ENCODE measurements at regions not wholly inside any gene's neighbourhood (a gene's known extent, or its start where the extent isn't known, plus 50 kb on each side); places are given as distances from the start of the nearest gene placed in this dataset.

DNA sequence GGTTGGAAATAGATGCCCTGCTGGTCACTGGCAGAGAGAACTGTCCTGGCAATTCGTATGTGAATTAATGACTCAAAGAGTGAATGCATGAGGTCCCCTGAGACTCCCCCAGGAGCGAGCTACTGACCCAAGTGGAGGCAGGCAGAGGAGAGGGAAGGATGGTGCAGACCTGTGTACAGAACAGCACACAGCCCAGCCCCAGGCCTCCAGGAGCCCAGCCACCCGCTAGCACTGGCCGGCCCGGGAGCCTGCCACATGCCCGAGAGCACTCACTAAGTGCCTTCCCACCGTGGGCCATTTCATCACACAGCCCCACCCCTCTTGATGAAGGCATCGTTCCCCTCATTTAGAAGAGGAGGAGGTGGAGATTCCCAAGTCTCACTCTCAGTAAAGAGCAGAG, 62.0 kb upstream of the IGSF21 start:
- TF ChIP-seq GATA2 (IDR thresholded peaks at IDR 0.05; ENCODE audit: low read depth, low read length), result no peak
- TF ChIP-seq GATA3 (IDR thresholded peaks at IDR 0.05; ENCODE audit: low read depth, low read length), result no peak

DNA sequence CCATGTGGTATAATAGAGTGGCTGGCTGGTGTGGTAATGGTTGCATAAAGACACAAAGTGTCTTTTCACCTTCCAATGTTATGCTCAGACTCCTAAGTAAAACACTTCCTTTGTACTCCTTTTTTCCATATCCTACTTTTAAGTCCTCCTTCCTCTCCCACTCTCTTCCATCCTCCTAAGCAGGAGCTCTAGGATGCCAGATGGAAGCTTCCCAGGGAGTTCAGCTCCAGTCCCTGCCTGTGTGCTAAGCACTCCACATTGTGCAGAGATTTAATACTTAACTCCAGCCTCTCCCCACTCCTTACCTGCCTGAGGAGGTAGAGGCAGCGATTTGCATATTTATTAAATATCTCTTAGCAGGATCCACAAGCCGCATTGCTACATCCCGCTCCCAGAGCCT, 60.5 kb upstream of the IGSF21 start:
- TF ChIP-seq GATA3 (IDR thresholded peaks at IDR 0.05; ENCODE audit: low read depth, low read length) (no peak), GATA2 (IDR thresholded peaks at IDR 0.05; ENCODE audit: low read depth, low read length) (no peak)

GRCh38 chr1:18049228-18049627, 58.4 kb upstream of the IGSF21 start:
- TF ChIP-seq GATA3 (IDR thresholded peaks at IDR 0.05; ENCODE audit: low read depth, low read length) (no peak), GATA2 (IDR thresholded peaks at IDR 0.05; ENCODE audit: low read depth, low read length) (no peak)

DNA sequence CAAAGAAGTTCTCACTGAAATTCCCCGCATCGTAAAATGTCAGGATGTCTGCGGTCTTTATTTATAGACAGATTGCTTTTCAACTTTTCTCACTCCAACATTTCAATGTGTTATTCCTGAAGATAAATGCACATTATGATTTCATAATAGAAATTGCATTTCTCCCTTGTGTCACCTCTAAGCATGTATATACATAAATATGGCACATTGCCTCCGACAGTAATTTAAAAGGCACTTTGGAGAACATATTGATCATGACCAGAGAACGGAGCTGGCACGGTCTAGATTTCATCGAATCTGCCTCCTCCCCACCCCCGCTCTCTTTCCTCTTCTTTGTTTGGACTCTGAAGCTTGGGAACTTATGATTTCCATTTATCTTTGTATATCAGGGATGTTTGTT, 54.9 kb upstream of the IGSF21 start:
- no peak for TF ChIP-seq GATA2 (IDR thresholded peaks at IDR 0.05; ENCODE audit: low read depth, low read length)
- TF ChIP-seq GATA3 (IDR thresholded peaks at IDR 0.05; ENCODE audit: low read depth, low read length), result no peak

- TF ChIP-seq GATA3 (IDR thresholded peaks at IDR 0.05; ENCODE audit: low read depth, low read length), result no peak
Measured at GRCh38 chr1:18055156-18055555, 52.4 kb upstream of the IGSF21 start.

DNA sequence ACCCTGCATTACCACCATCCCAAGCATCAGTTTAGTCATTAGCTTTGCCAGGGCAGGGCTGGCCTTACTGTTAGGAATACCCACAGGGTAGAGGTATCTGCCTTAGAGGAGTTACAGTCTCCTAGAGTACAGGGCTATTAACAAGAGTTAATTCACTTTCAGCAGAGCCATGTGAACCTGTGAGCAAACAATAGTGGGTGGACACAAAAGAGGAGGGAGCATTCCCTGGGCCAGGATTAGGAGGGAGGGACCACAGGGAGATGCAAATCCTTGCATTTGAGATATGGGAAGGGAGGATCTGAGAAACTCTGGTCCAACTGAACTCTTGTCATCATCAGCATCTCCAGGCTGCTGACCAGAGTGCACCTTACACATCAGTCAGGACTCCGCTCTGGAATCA, 51.1 kb upstream of the IGSF21 start:
- TF ChIP-seq GATA2 (IDR thresholded peaks at IDR 0.05; ENCODE audit: low read depth, low read length) (no peak), GATA3 (IDR thresholded peaks at IDR 0.05; ENCODE audit: low read depth, low read length) (no peak)

GRCh38 chr1:18057623-18058022, 50.0 kb upstream of the IGSF21 start:
- TF ChIP-seq GATA2 (IDR thresholded peaks at IDR 0.05; ENCODE audit: low read depth, low read length), result no peak
- TF ChIP-seq GATA3 (IDR thresholded peaks at IDR 0.05; ENCODE audit: low read depth, low read length), result no peak
